Ovary (tissue), 3 donors: ENCODE measurements at regions not wholly inside any gene's neighbourhood (a gene's known extent, or its start where the extent isn't known, plus 50 kb on each side); places are given as distances from the start of the nearest gene placed in this dataset.

Experiments used
- CTCF ChIP-seq, 3 donors: fragments of 450-650 bp in 2 of 3; fragments of 200-600 bp in 1 of 3; IDR thresholded peaks; one replicate each; pipeline versions ENCODE4 v1.5.1 to v1.8.0; 2016 to 2022; ENCODE audit warnings: antibody characterized with exemption in 3 of 3, mild to moderate bottlenecking in 1 of 3
- POLR2A ChIP-seq: fragments of 450-650 bp; IDR thresholded peaks from one replicate; pipeline ENCODE4 v1.6.1; 2017; ENCODE audit warnings: antibody characterized with exemption, mild to moderate bottlenecking, moderate library complexity
- donor health status: DM: no; HTN: no; CAD: no.

GRCh38 chr6:7042056-7042653 lies 65.6 kb upstream of the RREB1 start:
- TF ChIP-seq POLR2A: no peak
- TF ChIP-seq CTCF (IDR thresholded peaks at IDR 0.05): no peak
